Epithelial cell of proximal tubule (primary cell): ENCODE measurements at regions not wholly inside any gene's neighbourhood (a gene's known extent, or its start where the extent isn't known, plus 50 kb on each side); places are given as distances from the start of the nearest gene placed in this dataset.

Source experiments
- DNase-seq: peaks from one replicate; pipeline ENCODE4 v3.0.0-alpha.2; 2011; ENCODE audit warnings: low read depth
- H3K4me3 ChIP-seq: 2 replicates; pipeline ENCODE4 v1.5.1; 2011; ENCODE audit warnings: low read depth, mild to moderate bottlenecking, low read length
- CTCF ChIP-seq: conservative IDR thresholded peaks from 2 replicates; pipeline ENCODE4 v1.5.1; 2012; ENCODE audit warnings: low read depth, mild to moderate bottlenecking, low read length

GRCh38 chr6:11398451-11399326 lies 138.9 kb upstream of the TMEM170B start:
- DNase-seq, result no peak
- TF ChIP-seq CTCF, result no peak
- H3K4me3 ChIP-seq, result no peak overlapping the region

GRCh38 chr6:11397622-11398450 lies 139.7 kb upstream of the TMEM170B start:
- no peak for DNase-seq
- TF ChIP-seq CTCF, result no peak

GRCh38 chr6:11396860-11397259 lies 140.7 kb upstream of the TMEM170B start:
- no peak overlapping the region for H3K4me3 ChIP-seq
- TF ChIP-seq CTCF, result no peak
- DNase-seq, result no peak

More at GRCh38 chr6:11397622-11398450, 139.7 kb upstream of the TMEM170B start:
- no peak overlapping the region for H3K4me3 ChIP-seq

- no peak for DNase-seq
- no peak for TF ChIP-seq CTCF
- H3K4me3 ChIP-seq, result no peak overlapping the region
These were observed 143.6 kb upstream of the TMEM170B start for GRCh38 chr6:11393713-11394627.

GRCh38 chr6:11392778-11393507 lies 144.6 kb upstream of the TMEM170B start:
- no peak for TF ChIP-seq CTCF

More at GRCh38 chr6:11392778-11393507, 144.6 kb upstream of the TMEM170B start:
- no peak for DNase-seq
- H3K4me3 ChIP-seq, result no peak overlapping the region
